ENCODE measurements at regions not wholly inside any gene's neighbourhood (a gene's known extent, or its start where the extent isn't known, plus 50 kb on each side); places are given as distances from the start of the nearest gene placed in this dataset.

GRCh38 chr7:54115028-54115763, 427.0 kb upstream of the VSTM2A start:
- TF ChIP-seq CTCF (IDR thresholded peaks at IDR 0.05) (no peak), POLR2A (IDR thresholded peaks at IDR 0.05) (no peak)
